Neural cell (in vitro differentiated cells): ENCODE measurements at regions not wholly inside any gene's neighbourhood (a gene's known extent, or its start where the extent isn't known, plus 50 kb on each side); places are given as distances from the start of the nearest gene placed in this dataset.

Experiments used
- H2AFZ ChIP-seq: fragments of 200-600, 300-800 bp; sonication (generic), shearing (Covaris generic); 2 replicates; pipeline ENCODE4 v1.6.0; 2014; ENCODE audit warnings: low read depth, mild to moderate bottlenecking, antibody characterized with exemption, low read length, moderate library complexity
- H3F3A ChIP-seq: fragments of 200-600 bp; shearing (Covaris generic); 2 replicates; pipeline ENCODE4 v1.6.1; 2016; ENCODE audit warnings: mild to moderate bottlenecking, moderate library complexity, mixed read lengths, antibody characterized with exemption, low read length; ENCODE audit not compliant: insufficient read depth, poor library complexity, severe bottlenecking
- H3K27ac ChIP-seq: fragments of 200-600, 300-800 bp; sonication (generic), shearing (Covaris generic); 2 replicates; pipeline ENCODE4 v1.5.1; 2014; ENCODE audit warnings: mild to moderate bottlenecking, low read length, moderate library complexity
- H3K27me3 ChIP-seq: fragments of 300-800, 200-600 bp; sonication (generic), shearing (Covaris generic); 2 replicates; pipeline ENCODE4 v1.6.0; 2014; ENCODE audit warnings: mild to moderate bottlenecking, low read depth, low read length, moderate library complexity; ENCODE audit not compliant: insufficient read depth
- H3K36me3 ChIP-seq: fragments of 300-800, 200-600 bp; sonication (generic), shearing (Covaris generic); 2 replicates; pipeline ENCODE4 v1.5.1; 2014; ENCODE audit warnings: mild to moderate bottlenecking, antibody characterized with exemption, low read length, moderate library complexity; ENCODE audit not compliant: insufficient read depth
- H3K4me2 ChIP-seq: fragments of 300-800, 200-600 bp; sonication (generic), shearing (Covaris generic); 2 replicates; pipeline ENCODE4 v1.6.0; 2014; ENCODE audit warnings: mild to moderate bottlenecking, low read length
- H3K4me3 ChIP-seq: fragments of 300-800, 200-600 bp; sonication (generic), shearing (Covaris generic); 2 replicates; pipeline ENCODE4 v1.5.1; 2014; ENCODE audit warnings: mild to moderate bottlenecking, low read length, moderate library complexity
- H3K79me2 ChIP-seq: fragments of 200-600 bp; shearing (Covaris generic); replicated peaks from 2 replicates; pipeline ENCODE4 v1.6.0; 2014; ENCODE audit warnings: mild to moderate bottlenecking, low read length, moderate library complexity; ENCODE audit not compliant: insufficient read depth
- H3K9ac ChIP-seq: fragments of 300-800, 200-600 bp; sonication (generic), shearing (Covaris generic); 2 replicates; pipeline ENCODE4 v1.6.1; 2016; ENCODE audit warnings: mild to moderate bottlenecking, low read length, mixed read lengths
- H3K9me2 ChIP-seq: fragments of 200-600 bp; shearing (Covaris generic); 2 replicates; pipeline ENCODE4 v1.6.1; 2016; ENCODE audit warnings: mild to moderate bottlenecking, low read length, mixed read lengths; ENCODE audit not compliant: insufficient read depth
- H3K9me3 ChIP-seq: fragments of 200-600, 300-800 bp; sonication (generic), shearing (Covaris generic); 2 replicates; pipeline ENCODE4 v1.6.1; 2016; ENCODE audit warnings: mild to moderate bottlenecking, mixed run types, low read length, moderate library complexity, mixed read lengths
- H4K20me1 ChIP-seq: fragments of 200-600 bp; shearing (Covaris generic); 2 replicates; pipeline ENCODE4 v1.6.1; 2016; ENCODE audit warnings: mild to moderate bottlenecking, mixed run types; ENCODE audit not compliant: insufficient read depth
- EP300 ChIP-seq: fragments of 450-650 bp; conservative IDR thresholded peaks from 2 replicates; pipeline ENCODE4 v1.6.1; 2014; ENCODE audit warnings: antibody characterized with exemption, mild to moderate bottlenecking, moderate library complexity; ENCODE audit not compliant: poor library complexity, severe bottlenecking
- EZH2 ChIP-seq: fragments of 200-600, 300-800 bp; shearing (Covaris generic), sonication (generic); IDR thresholded peaks from 2 replicates; pipeline ENCODE4 v1.6.1; 2014; ENCODE audit warnings: antibody characterized with exemption, low read length, borderline replicate concordance, mild to moderate bottlenecking; ENCODE audit not compliant: insufficient read depth, poor library complexity, severe bottlenecking
- MXI1 ChIP-seq: fragments of 450-650 bp; conservative IDR thresholded peaks from 2 replicates; pipeline ENCODE4 v1.6.1; 2014; ENCODE audit warnings: antibody characterized with exemption, mild to moderate bottlenecking; ENCODE audit not compliant: poor library complexity, severe bottlenecking
- POLR2AphosphoS5 ChIP-seq: IDR thresholded peaks from 2 replicates; pipeline ENCODE4 v1.6.1; 2012
- RAD21 ChIP-seq: fragments of 450-650 bp; conservative IDR thresholded peaks from 2 replicates; pipeline ENCODE4 v1.6.1; 2014; ENCODE audit warnings: antibody characterized with exemption, mild to moderate bottlenecking, moderate library complexity
- SMC3 ChIP-seq: fragments of 450-650 bp; conservative IDR thresholded peaks from 2 replicates; pipeline ENCODE4 v1.6.1; 2014; ENCODE audit warnings: antibody characterized with exemption, mild to moderate bottlenecking, moderate library complexity; ENCODE audit not compliant: poor library complexity
- TAF1 ChIP-seq: IDR thresholded peaks from 2 replicates; pipeline ENCODE4 v1.6.1; 2012; ENCODE audit warnings: low read depth
- TF ChIP-seq, protein P1 (sequence below): fragments of 450-650 bp; IDR thresholded peaks from 2 replicates; pipeline ENCODE4 v1.5.1; 2014; ENCODE audit warnings: antibody characterized with exemption, mild to moderate bottlenecking, moderate library complexity; ENCODE audit not compliant: poor library complexity, severe bottlenecking
- TF ChIP-seq, protein P2 (sequence below): IDR thresholded peaks from 2 replicates; pipeline ENCODE4 v1.6.1; 2012; ENCODE audit warnings: borderline replicate concordance

DNA sequence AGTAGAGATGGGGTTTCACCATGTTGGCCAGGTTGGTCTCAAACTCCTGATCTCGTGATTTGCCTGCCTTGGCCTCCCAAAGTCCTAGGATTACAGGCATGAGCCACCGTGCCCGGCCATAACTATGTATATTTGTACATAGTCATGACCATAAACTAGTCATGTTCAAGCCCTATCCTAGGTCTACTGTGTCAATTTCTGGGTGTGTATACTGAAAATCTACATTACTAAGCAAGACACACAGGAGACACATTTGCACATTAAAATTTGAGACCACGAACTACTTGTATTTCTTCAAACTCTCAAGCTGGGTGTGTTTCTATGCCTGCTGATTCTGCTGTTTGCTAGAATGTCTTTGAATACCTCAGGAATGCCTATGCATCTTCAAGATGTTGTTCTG lies 451.3 kb upstream of the MCTP2 start:
- Histone ChIP-seq H3K9ac (no peak overlapping the region), H4K20me1 (no peaks in the 10 kb centered on the region), H3K4me3 (no peak overlapping the region), H3K79me2 (no peaks in the 10 kb centered on the region), H3K27ac (no peak overlapping the region), H3K36me3 (no peaks in the 10 kb centered on the region), H3K9me3 (no peaks in the 10 kb centered on the region), H2AFZ (no peak overlapping the region), H3K27me3 (no peaks in the 10 kb centered on the region), H3K4me2 (no peak overlapping the region), H3K9me2 (no peaks in the 10 kb centered on the region), H3F3A (no peaks in the 10 kb centered on the region)
- TF ChIP-seq EP300 (no peak), POLR2AphosphoS5 (no peak), TAF1 (no peak), EZH2 (no peak), RAD21 (no peak)
- TF ChIP-seq, protein P1, sequence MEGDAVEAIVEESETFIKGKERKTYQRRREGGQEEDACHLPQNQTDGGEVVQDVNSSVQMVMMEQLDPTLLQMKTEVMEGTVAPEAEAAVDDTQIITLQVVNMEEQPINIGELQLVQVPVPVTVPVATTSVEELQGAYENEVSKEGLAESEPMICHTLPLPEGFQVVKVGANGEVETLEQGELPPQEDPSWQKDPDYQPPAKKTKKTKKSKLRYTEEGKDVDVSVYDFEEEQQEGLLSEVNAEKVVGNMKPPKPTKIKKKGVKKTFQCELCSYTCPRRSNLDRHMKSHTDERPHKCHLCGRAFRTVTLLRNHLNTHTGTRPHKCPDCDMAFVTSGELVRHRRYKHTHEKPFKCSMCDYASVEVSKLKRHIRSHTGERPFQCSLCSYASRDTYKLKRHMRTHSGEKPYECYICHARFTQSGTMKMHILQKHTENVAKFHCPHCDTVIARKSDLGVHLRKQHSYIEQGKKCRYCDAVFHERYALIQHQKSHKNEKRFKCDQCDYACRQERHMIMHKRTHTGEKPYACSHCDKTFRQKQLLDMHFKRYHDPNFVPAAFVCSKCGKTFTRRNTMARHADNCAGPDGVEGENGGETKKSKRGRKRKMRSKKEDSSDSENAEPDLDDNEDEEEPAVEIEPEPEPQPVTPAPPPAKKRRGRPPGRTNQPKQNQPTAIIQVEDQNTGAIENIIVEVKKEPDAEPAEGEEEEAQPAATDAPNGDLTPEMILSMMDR = no peak
- TF ChIP-seq, protein P2, sequence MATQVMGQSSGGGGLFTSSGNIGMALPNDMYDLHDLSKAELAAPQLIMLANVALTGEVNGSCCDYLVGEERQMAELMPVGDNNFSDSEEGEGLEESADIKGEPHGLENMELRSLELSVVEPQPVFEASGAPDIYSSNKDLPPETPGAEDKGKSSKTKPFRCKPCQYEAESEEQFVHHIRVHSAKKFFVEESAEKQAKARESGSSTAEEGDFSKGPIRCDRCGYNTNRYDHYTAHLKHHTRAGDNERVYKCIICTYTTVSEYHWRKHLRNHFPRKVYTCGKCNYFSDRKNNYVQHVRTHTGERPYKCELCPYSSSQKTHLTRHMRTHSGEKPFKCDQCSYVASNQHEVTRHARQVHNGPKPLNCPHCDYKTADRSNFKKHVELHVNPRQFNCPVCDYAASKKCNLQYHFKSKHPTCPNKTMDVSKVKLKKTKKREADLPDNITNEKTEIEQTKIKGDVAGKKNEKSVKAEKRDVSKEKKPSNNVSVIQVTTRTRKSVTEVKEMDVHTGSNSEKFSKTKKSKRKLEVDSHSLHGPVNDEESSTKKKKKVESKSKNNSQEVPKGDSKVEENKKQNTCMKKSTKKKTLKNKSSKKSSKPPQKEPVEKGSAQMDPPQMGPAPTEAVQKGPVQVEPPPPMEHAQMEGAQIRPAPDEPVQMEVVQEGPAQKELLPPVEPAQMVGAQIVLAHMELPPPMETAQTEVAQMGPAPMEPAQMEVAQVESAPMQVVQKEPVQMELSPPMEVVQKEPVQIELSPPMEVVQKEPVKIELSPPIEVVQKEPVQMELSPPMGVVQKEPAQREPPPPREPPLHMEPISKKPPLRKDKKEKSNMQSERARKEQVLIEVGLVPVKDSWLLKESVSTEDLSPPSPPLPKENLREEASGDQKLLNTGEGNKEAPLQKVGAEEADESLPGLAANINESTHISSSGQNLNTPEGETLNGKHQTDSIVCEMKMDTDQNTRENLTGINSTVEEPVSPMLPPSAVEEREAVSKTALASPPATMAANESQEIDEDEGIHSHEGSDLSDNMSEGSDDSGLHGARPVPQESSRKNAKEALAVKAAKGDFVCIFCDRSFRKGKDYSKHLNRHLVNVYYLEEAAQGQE = no peak

DNA sequence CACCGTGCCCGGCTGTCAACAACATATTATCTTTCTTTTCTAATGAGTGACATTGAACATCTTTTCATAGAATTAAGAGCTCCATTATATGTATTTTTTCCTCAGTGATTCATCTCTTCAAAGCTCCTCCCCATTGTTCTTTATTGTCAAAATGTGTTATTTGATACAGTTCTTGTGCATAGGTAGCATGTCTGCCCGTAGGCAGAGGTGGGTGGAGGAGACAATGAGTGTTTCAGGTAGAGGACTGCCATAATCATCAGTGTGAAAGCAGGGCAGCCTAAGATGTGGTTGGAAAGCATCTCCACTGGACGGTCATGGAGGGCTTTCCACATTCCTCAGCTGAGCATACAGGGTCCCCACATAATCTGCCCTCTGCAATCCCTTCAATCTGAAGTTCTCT lies 452.0 kb upstream of the MCTP2 start:
- no peaks in the 10 kb centered on the region for H3K9me2 ChIP-seq
- H3F3A ChIP-seq = no peaks in the 10 kb centered on the region
- no peak overlapping the region for H3K27ac ChIP-seq
- no peak overlapping the region for H3K9ac ChIP-seq
- no peaks in the 10 kb centered on the region for H4K20me1 ChIP-seq
- no peak overlapping the region for H3K4me3 ChIP-seq
- TF ChIP-seq MXI1 = no peak
- no peak for TF ChIP-seq EZH2
- TF ChIP-seq POLR2AphosphoS5 = no peak
- TF ChIP-seq, protein P2 = no peak
- no peak for TF ChIP-seq SMC3
- TF ChIP-seq, protein P1 = no peak
- no peak for TF ChIP-seq EP300
- no peak for TF ChIP-seq RAD21
- TF ChIP-seq TAF1 = no peak
- H3K9me3 ChIP-seq = no peaks in the 10 kb centered on the region
- H3K4me2 ChIP-seq = no peak overlapping the region
- no peak overlapping the region for H2AFZ ChIP-seq
- no peaks in the 10 kb centered on the region for H3K36me3 ChIP-seq
- H3K79me2 ChIP-seq = no peaks in the 10 kb centered on the region
- H3K27me3 ChIP-seq = no peaks in the 10 kb centered on the region
